ENCODE measurements at regions not wholly inside any gene's neighbourhood (a gene's known extent, or its start where the extent isn't known, plus 50 kb on each side); places are given as distances from the start of the nearest gene placed in this dataset.
A peak's percentile ranks its signal among the peaks of the same experiment; 100 is the strongest.
"Not testable (repeated sequence)": the region's sequence is repeated elsewhere in the genome, so short reads cannot be mapped to it uniquely, and the experiment has no call there.

DNA sequence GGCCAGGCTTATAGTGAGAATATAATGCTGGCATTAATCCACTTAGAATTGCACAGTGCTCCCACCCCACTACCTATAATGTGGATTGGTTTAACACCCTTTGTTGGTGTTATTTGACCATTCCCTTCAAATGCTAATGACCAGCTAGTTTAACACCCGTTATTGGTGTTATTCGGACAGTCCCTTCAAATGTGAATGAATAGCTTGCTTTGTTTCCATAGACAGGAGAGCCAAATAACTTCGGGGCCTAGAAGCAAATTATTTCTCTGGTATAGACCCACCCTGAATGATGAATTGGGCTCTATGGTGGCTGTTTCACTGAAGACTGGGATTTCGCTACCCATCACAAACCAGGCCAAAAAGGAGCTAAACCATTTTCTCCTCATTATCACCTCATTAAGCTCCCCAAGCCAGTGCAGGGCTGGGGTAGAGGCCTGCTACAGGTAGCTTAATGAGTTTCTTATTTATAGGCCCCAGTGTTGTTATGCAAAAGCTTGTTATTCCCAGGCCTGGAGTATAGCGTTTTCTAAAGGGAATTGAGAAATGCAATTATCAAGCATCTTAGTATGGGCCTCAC is 494.1 kb upstream of the DPH6 start (continued):
- TF ChIP-seq, protein P1, sequence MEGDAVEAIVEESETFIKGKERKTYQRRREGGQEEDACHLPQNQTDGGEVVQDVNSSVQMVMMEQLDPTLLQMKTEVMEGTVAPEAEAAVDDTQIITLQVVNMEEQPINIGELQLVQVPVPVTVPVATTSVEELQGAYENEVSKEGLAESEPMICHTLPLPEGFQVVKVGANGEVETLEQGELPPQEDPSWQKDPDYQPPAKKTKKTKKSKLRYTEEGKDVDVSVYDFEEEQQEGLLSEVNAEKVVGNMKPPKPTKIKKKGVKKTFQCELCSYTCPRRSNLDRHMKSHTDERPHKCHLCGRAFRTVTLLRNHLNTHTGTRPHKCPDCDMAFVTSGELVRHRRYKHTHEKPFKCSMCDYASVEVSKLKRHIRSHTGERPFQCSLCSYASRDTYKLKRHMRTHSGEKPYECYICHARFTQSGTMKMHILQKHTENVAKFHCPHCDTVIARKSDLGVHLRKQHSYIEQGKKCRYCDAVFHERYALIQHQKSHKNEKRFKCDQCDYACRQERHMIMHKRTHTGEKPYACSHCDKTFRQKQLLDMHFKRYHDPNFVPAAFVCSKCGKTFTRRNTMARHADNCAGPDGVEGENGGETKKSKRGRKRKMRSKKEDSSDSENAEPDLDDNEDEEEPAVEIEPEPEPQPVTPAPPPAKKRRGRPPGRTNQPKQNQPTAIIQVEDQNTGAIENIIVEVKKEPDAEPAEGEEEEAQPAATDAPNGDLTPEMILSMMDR (CRISPR knock-in tag; IDR thresholded peaks at IDR 0.05), result no peak
- TF ChIP-seq HIVEP1 (CRISPR knock-in tag; IDR thresholded peaks at IDR 0.05) (no peak), ZNF572 (CRISPR knock-in tag; IDR thresholded peaks at IDR 0.05) (no peak), MED13 (CRISPR knock-in tag; IDR thresholded peaks at IDR 0.05) (no peak), ZFP37 (CRISPR knock-in tag; IDR thresholded peaks at IDR 0.05; ENCODE audit: borderline replicate concordance) (no peak), ZNF605 (CRISPR knock-in tag; IDR thresholded peaks at IDR 0.05) (no peak), KDM4B (CRISPR knock-in tag; IDR thresholded peaks at IDR 0.05) (no peak)

DNA sequence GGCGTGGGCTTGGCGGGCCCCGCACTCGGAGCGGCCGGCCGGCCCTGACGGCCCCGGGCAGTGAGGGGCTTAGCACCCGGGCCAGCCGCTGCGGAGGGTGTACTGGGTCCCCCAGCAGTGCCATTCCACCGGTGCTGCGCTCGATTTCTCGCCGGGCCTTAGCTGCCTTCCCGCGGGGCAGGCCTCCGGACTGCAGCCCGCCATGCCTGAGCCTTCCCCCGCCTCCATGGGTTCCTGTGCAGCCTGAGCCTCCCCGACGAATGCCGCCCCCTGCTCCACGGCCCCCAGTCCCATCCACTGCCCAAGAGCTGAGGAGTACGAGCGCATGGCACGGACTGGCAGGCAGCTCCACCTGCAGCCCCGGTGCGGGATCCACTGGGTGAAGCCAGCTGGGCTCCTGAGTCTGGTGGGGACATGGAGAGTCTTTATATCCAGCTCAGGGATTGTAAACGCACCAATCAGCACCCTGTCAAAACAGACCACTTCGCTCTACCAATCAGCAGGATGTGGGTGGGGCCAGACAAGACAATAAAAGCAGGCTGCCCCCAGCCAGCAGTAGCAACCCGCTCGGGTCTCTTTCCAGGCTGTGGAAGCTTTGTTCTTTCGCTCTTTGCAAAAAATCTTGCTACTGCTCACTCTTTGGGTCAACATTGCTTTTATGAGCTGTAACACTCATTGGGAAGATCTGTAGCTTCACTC is 501.2 kb upstream of the DPH6 start:
- H3K27me3 ChIP-seq (ENCODE audit: control insufficient read depth in 1 of 2, insufficient read depth in 2 of 2, low read length in 2 of 2); H4K20me1 ChIP-seq (ENCODE audit: insufficient read depth, low read length); H3K36me3 ChIP-seq (replicated peaks in 1 of 2; ENCODE audit: control insufficient read depth in 1 of 2, insufficient read depth in 2 of 2, low read length in 2 of 2); H3K9ac ChIP-seq (ENCODE audit: insufficient read depth, low read depth, low read length); ATAC-seq; BruUV-seq (replicated peaks); CTCF ChIA-PET (ENCODE audit: low intra/inter-chr PET ratio, low total read pairs); H3K9me3 ChIP-seq (ENCODE audit: low read length); intact Hi-C loops (cut with micrococcal nuclease; ENCODE audit: unreplicated experiment); H3K27ac ChIP-seq (ENCODE audit: extremely low read length, insufficient read depth, low read length); FAIRE-seq; in situ Hi-C loops (cut with HindIII; ENCODE audit: extremely low pct_ligation_motif_present, low pct_unique_long_range_greater_than_20kb); POLR2A ChIA-PET; H3K4me1 ChIP-seq (ENCODE audit: insufficient read depth, low read length); DNase-seq (ENCODE audit: low spot score); H3K79me2 ChIP-seq (ENCODE audit: insufficient read depth, low read length): not testable (repeated sequence)
- peak overlapping the region in 2 of 3 experiments; percentile 28 to 40; a peak in 3 of 6 replicates for H3K4me3 ChIP-seq (replicated peaks in 1 of 3; ENCODE audit: insufficient read depth in 1 of 3, low read depth in 2 of 3, low read length in 3 of 3)
- 0 out of 2 replicates have a peak, but pooled peaks have one; percentile 27 for TF ChIP-seq NFYB (CRISPR knock-in tag; IDR thresholded peaks at IDR 0.05)
- peak overlapping the region; percentile 90 for H2AFZ ChIP-seq (ENCODE audit: low read length)
- WGBS (ENCODE audit: low lambda C conversion rate), result 65% methylated on average over 9 of the region's 36 CpGs
- peak overlapping the region; percentile 62 for H3K4me2 ChIP-seq (ENCODE audit: low read depth, low read length)

Data from HepG2 (cell line).